GM21526 (cell line): ENCODE measurements at regions not wholly inside any gene's neighbourhood (a gene's known extent, or its start where the extent isn't known, plus 50 kb on each side); places are given as distances from the start of the nearest gene placed in this dataset.

Source experiments
- ATAC-seq: cut with Tn5 transposase; IDR thresholded peaks from one replicate; pipeline ENCODE4 v1.9.1; 2021; ENCODE audit warnings: moderate library complexity; ENCODE audit not compliant: unreplicated experiment, low FRiP score

- ATAC-seq, result no peak
Observed at GRCh38 chr4:14018191-14018853, 390.8 kb upstream of the BOD1L1 start.

GRCh38 chr4:14022456-14022855 is 394.9 kb upstream of the BOD1L1 start:
- no peak for ATAC-seq

GRCh38 chr4:14023036-14023435 is 395.5 kb upstream of the BOD1L1 start:
- no peak for ATAC-seq

- ATAC-seq, result no peak
Observed at GRCh38 chr4:14023896-14024295, 396.4 kb upstream of the BOD1L1 start.

DNA sequence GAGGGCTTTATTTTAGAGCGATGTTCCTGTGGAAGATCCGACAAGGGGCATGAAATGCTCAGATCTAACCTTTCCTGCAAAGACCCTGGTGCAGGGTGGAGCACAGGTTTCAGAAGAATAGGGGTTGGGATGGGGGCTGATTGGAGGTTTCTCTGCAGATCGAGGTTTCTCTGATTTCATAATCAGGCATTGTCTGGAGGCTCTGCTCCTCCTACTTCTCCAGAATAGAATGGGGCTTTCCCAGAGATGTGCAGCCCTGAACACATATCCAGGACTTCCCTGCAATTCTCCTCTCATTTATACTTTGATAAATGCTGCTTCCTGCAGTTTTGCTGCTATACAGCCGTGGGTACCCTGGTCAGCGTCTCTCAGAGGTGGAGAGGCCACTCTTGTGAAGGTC is 397.6 kb upstream of the BOD1L1 start:
- ATAC-seq, result no peak

DNA sequence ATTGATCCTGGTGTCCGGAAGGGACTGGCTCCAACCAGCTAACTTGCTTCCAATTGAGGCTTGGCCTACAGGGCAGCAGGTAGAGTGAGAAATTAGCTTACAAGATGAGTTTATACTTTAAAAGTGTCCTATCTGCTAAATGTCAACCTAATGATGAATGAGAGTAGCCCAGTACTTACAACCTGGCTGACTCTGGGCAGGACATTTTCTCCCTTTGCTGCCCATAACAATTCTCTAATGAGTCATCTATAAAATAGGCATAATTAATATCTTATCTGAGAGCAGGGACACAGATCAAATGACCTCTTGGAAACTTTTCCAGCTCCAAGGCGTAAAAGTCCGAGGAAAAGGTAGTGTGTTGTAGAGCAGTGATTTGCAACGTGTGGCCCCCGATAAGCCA is 398.4 kb upstream of the BOD1L1 start:
- ATAC-seq, result no peak

- ATAC-seq, result no peak
Observed at GRCh38 chr4:14028862-14029261, 401.3 kb upstream of the BOD1L1 start.

DNA sequence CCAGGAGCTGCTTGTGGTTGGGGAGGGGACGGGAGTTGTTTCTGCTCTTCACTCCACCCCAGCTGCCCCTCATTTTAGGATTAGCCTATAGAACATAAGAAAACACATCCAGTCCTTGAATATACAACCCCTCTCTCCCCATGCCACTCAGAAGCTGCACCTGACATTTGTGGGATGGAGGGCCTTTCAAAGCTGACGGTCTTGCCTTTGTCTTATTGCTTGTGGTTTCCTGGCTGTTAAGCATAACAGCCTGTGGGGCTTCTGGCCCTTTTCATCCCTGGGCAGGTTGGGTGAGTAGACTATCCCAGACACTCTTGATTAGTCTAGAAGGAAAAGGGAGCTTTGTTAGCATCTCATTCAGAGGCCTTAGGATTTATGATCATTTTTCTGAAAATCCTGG is 407.6 kb upstream of the BOD1L1 start:
- no peak for ATAC-seq

DNA sequence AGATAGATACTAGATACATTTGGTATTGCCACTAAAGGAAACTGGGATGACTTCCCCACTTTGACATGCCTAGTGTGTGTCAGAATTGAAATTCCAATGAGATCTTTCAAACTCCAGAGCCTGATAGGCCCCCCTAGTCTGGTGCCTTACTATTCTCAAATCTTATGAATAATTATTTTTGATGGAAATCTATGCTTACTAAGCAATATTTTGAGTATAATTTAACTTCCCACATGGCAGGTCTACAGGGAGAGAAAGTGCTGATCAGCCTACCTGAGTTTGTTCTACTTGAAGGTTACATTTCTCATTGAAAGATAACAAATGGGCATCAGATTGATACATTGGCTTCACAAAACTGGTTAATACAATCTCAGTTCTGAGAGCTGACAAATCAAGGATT is 415.7 kb upstream of the BOD1L1 start:
- ATAC-seq, result no peak

GRCh38 chr4:14046642-14047041 is 419.1 kb upstream of the BOD1L1 start:
- no peak for ATAC-seq

DNA sequence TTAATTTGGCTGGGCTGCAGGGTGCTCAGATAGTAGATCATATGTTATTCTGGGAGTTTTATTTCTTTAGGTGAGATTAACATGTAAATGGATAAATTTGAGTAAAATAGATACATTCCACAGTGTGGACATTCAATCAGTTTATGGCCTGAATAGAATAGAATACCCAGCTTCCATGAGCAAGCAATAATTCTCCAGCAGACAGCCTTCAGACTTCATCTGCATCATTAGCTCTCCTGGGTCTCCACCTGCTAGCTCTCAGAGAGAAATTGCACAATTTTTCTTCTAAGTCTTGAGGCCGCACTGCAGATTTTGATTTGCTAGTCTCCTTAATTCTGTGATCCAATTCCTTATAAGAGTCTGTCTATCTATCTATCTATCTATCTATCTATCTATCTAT is 420.3 kb upstream of the BOD1L1 start:
- ATAC-seq, result no peak

DNA sequence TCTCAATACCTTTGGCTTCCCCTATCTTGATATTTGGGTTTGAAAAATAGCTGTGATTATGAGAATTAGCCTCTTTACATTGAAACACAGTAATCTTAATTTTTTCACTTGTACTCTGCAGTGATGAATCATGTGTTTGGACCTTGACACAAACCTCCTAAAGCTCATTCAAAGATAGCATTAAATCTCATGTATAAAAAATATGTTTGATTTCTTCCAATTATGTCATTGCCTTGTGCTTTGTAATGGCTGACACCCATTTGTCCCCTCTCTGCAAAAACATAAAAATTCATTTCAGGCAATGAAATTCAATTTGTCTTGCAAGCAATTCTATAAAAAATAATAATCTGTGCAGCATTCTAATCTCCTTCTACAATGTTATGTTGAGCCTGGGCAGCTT is 422.4 kb upstream of the BOD1L1 start:
- no peak for ATAC-seq

DNA sequence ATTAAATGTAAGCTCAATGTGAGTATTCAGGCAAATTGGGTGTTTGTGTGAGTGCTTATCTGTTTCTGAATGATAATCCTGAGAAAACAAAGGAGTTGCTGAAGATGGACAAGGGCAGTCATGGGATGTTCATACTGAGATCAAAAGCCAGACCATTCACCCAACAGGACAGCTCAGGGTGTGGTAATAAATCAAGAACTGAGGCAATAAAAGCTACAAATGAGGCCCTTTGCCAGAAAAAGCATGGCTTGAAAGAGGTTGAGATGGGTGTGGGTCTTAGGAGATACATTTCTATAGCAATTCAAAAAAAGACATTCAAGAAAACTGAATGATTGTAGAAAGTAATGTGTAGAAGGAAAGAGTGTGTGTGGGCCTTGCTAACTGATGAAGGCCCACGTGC is 425.8 kb upstream of the BOD1L1 start:
- no peak for ATAC-seq

GRCh38 chr4:14054391-14054790 is 426.9 kb upstream of the BOD1L1 start:
- no peak for ATAC-seq

- ATAC-seq, result no peak
Observed at GRCh38 chr4:14059006-14059405, 431.5 kb upstream of the BOD1L1 start.

GRCh38 chr4:14064984-14065383 is 437.5 kb upstream of the BOD1L1 start:
- no peak for ATAC-seq

DNA sequence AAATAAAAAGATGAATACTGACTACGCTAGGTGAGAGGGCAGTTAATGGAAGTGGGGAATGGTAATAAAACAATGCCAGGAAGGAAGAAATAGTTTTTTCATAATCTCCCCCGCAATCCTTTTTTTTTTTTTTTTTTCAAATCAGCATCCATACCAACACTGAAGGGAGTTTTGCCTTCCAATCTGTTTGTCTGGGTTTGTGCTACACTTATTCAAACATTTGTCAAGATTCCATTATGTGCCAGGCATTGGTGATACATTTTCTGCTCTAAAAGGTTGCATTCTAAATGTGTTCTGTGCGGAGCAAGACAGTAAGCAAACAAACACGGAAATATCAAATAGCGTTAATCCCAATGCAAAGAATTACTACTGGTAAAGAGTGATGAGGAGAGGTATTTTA is 437.9 kb upstream of the BOD1L1 start:
- ATAC-seq, result no peak

- no peak for ATAC-seq
Observed at GRCh38 chr4:14066979-14067378, 439.5 kb upstream of the BOD1L1 start.

GRCh38 chr4:14069886-14070285 is 442.4 kb upstream of the BOD1L1 start:
- ATAC-seq, result no peak

DNA sequence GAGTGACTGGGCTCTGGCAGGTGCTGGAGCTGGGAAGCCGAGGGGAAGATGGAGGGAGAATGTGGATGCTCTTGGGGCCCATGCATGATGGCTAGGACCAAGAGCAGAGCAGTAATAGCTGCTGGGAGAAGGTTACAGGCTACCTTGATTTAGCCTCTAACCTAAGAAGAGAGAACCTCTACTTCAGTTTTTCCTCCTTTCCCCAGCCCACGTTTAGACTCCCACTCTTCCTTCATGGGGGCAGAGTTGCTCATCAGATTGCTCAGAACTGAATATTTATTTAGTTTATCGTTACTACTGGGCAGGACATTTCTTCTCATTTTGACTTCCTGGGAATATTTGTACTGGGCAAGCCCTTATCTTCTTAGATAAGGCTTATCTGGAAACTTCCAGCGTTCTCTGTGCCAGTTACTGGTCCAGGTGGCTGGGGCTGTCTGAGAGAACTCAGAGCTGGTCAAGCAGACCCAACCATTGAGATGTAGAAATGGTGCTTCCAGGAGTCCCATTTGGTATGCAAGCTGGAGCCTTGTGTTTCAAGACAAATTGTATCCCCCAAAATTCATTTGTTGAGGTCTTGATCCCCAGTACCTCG is 442.9 kb upstream of the BOD1L1 start:
- ATAC-seq, result no peak

- ATAC-seq, result no peak
Observed at GRCh38 chr4:14072506-14072905, 445.0 kb upstream of the BOD1L1 start.

- ATAC-seq, result no peak
Observed at GRCh38 chr4:14076776-14077175, 449.3 kb upstream of the BOD1L1 start.

DNA sequence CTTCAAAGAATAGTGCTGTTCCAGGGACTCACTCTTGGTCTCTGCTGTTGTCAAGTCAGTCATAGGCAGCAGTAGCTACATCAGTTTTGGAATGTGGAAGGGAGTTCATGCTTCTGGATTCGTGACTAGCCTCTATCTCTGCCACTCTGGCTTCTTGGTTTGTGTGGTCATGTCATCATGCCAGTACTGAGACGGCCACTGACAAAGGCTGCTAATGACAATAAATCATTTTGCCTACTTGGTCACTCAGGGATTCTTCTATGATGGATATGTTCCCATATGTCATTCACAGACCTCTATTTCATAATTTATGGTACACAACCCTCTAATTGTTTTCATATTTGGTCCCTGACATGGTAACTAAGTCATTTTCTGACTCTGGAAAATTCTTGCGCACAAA is 450.8 kb upstream of the BOD1L1 start:
- no peak for ATAC-seq
